ENCODE measurements at regions not wholly inside any gene's neighbourhood (a gene's known extent, or its start where the extent isn't known, plus 50 kb on each side); places are given as distances from the start of the nearest gene placed in this dataset.

DNA sequence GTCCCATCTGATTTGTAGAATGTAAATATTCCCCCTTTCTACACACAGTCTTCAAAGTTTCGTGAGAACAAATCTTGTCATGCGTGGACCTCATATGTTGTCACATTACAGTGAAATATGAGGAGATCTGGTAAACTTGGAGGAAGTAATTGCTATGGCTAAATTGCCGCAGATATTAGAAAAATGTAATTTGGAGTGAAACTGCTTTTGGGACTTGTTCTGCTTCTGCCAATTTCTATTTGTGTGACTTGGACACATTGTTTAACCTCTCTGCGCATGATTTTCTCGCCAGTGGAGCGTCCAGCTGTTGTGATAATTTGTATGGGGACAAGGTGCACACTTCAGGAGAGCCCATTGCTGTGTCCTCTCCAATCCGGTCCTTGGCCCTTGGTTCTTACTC is 693.1 kb upstream of the SLC10A2 start:
- H3K9me3 Mint-ChIP-seq: peaks cover 0 to 12% (median 7%) of the 10 kb centered on the region in 6 donors
- no peaks in the 10 kb centered on the region for H3K27me3 Mint-ChIP-seq (ENCODE audit: low read depth in 3 of 3)
- H3K27ac Mint-ChIP-seq: no peak overlapping the region
- DNase-seq: no peak
- no peaks in the 10 kb centered on the region for H3K36me3 Mint-ChIP-seq
- H3K4me3 Mint-ChIP-seq: no peak overlapping the region
- no peaks in the 10 kb centered on the region for H3K4me1 Mint-ChIP-seq

DNA sequence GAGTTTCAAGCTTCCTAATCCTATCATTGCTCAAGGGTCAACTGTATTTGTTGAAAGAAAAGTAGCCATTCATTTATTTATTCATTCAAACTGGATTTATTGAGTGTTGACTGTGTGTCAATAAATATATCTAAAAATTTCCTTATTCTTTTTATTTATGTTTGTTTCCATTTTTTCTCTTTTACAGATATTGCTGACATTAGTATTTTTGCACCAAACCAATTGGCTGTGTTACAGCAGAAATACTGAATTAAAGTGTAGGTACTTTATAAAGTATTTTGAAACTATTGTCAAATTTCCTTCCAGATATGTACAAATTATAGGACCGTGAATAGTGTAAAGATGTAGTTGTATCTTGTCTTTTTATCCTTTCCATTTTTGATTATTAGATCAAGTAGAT is 692.0 kb upstream of the SLC10A2 start:
- no peak overlapping the region for H3K4me3 Mint-ChIP-seq
- no peaks in the 10 kb centered on the region for H3K4me1 Mint-ChIP-seq
- H3K9me3 Mint-ChIP-seq: peaks cover 0 to 12% (median 6%) of the 10 kb centered on the region in 6 donors
- DNase-seq: no peak
- no peaks in the 10 kb centered on the region for H3K27me3 Mint-ChIP-seq (ENCODE audit: low read depth in 3 of 3)
- H3K36me3 Mint-ChIP-seq: no peaks in the 10 kb centered on the region
- H3K27ac Mint-ChIP-seq: no peak overlapping the region

DNA sequence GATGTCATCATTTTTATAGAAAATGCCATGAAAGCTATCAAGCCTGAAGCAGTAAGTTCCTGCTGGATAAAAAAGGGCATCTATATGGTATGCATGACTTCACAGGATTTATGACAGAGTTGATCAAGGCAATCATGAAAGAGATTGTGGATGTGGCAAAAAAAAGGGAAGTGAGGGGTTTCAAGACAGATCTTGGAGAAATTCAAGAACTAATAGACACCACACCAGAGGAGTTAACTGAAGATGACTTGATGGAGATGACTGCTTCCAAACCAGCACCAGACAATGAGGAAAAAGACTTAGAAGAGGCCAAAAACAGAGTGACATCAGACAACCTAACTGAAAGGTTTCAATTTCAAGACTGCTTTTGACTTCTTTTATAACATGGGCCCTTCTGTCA is 691.1 kb upstream of the SLC10A2 start:
- no peaks in the 10 kb centered on the region for H3K36me3 Mint-ChIP-seq
- no peak for DNase-seq
- H3K4me1 Mint-ChIP-seq: no peaks in the 10 kb centered on the region
- H3K4me3 Mint-ChIP-seq: no peak overlapping the region
- no peaks in the 10 kb centered on the region for H3K27me3 Mint-ChIP-seq (ENCODE audit: low read depth in 3 of 3)
- H3K9me3 Mint-ChIP-seq: peaks cover 5 to 12% (median 6%) of the 10 kb centered on the region in 6 donors
- H3K27ac Mint-ChIP-seq: no peak overlapping the region

DNA sequence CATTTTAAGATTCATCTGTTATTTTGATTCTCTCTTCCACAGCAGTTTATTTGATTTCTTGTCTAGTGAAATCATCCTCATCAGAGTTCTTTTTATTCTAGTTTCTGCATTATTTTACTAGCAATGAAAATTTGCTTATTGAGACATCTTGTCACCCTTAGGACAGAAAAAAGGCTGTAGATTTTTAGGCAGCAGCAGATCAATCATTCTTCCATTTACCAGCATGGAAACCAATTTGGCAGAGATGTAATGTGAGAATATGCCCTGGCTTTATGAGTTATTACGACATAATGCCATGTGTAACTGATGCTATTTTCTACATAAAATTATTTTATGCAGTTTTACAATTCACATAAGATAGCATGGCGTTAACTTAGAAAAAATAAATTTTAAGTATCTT is 688.6 kb upstream of the SLC10A2 start:
- DNase-seq: no peak
- H3K4me1 Mint-ChIP-seq: no peaks in the 10 kb centered on the region
- no peak overlapping the region for H3K27ac Mint-ChIP-seq
- no peaks in the 10 kb centered on the region for H3K27me3 Mint-ChIP-seq (ENCODE audit: low read depth in 3 of 3)
- H3K4me3 Mint-ChIP-seq: no peak overlapping the region
- no peaks in the 10 kb centered on the region for H3K36me3 Mint-ChIP-seq
- H3K9me3 Mint-ChIP-seq: peaks cover 0 to 13% (median 7%) of the 10 kb centered on the region in 6 donors

DNA sequence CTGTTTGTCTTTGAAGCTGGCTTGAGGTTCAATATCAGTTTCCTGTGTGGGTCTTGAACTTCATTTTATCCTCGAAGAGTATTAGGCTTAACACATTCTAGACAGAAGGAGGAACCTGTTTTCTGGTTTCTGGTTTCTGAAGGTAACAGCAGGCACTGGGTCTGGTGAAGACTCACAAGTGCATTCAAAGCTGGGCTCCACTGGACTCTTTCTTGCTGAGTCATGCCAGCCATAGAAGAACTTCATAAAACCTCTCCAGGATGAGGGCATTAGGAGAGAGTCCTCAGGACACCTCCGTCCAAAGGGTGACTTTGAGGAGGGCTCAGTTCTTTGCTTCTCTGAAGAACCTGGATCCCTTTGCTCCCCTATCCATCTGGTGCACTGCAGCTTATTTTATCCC is 668.6 kb upstream of the SLC10A2 start:
- H3K9me3 Mint-ChIP-seq: peaks cover 6 to 22% (median 8%) of the 10 kb centered on the region in 6 donors
- H3K36me3 Mint-ChIP-seq: no peaks in the 10 kb centered on the region
- H3K4me1 Mint-ChIP-seq: no peaks in the 10 kb centered on the region
- DNase-seq: no peak
- H3K27ac Mint-ChIP-seq: no peak overlapping the region
- no peak overlapping the region for H3K4me3 Mint-ChIP-seq
- no peaks in the 10 kb centered on the region for H3K27me3 Mint-ChIP-seq (ENCODE audit: low read depth in 3 of 3)

DNA sequence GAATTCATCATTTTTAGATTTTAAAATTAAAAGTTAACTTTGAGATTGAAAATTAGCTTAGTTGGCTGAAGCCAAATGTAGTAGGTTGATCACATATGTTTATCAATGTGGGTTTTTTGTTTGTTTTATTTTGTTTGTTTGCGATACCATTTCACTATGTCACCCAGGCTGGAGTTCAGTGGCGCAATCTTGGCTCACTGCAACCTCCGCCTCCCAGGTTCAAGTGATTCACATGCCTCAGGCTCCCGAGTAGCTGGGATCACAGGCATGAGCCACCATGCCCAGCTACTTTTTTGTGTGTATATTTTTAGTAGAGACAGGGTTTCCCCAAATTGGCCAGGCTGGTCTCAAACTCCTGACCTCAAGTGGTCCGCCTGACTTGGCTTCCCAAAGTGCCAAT is 665.7 kb upstream of the SLC10A2 start:
- peaks cover 4 to 22% (median 8%) of the 10 kb centered on the region in 6 donors for H3K9me3 Mint-ChIP-seq
- DNase-seq: no peak
- H3K27me3 Mint-ChIP-seq (ENCODE audit: low read depth in 3 of 3): no peaks in the 10 kb centered on the region
- H3K4me1 Mint-ChIP-seq: no peaks in the 10 kb centered on the region
- no peak overlapping the region for H3K27ac Mint-ChIP-seq
- no peaks in the 10 kb centered on the region for H3K36me3 Mint-ChIP-seq
- H3K4me3 Mint-ChIP-seq: no peak overlapping the region

DNA sequence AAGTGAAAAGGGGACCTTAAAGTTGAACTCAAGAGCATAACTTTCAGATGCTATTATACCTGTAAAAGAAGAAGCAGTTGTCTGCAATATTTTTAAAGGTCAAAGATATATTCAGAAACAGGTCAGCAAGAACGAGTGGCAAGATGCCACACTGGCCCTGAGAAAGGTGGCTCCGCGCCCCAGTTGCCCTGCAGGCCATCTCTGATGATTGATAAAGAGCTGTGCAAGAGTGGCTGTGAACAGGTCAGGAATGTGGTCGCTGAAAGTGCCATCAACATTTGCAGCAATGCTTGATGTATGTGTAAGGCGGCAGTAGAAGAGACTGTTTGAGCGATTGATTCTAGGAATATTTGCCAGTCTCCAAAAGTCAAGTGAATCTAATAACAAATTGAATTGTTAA is 664.2 kb upstream of the SLC10A2 start:
- no peaks in the 10 kb centered on the region for H3K27me3 Mint-ChIP-seq (ENCODE audit: low read depth in 3 of 3)
- H3K4me3 Mint-ChIP-seq: no peak overlapping the region
- H3K27ac Mint-ChIP-seq: no peak overlapping the region
- no peak for DNase-seq
- peaks cover 3 to 27% (median 9%) of the 10 kb centered on the region in 6 donors for H3K9me3 Mint-ChIP-seq
- no peaks in the 10 kb centered on the region for H3K36me3 Mint-ChIP-seq
- no peaks in the 10 kb centered on the region for H3K4me1 Mint-ChIP-seq

DNA sequence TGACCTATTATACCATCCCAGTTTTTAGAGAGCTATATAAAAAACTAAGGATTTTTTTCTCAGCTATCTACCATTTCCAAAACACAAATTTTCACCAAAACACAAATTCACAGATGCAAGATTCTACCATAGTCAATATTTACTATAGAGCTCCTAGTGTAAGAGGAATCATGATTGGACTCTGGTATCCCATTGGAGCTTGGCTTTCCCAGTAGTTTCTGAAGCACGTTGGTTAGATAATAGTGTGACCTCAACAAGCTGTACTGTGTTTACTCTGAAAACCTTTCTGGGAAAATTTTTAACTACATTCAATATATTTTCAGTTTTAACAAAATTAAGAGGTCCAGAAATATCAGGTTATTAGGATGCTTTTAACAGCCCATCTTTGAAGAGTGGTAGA is 660.6 kb upstream of the SLC10A2 start:
- peaks cover 0 to 31% (median 9%) of the 10 kb centered on the region in 6 donors for H3K9me3 Mint-ChIP-seq
- no peak overlapping the region for H3K4me3 Mint-ChIP-seq
- H3K27me3 Mint-ChIP-seq (ENCODE audit: low read depth in 3 of 3): no peaks in the 10 kb centered on the region
- no peak for DNase-seq
- H3K27ac Mint-ChIP-seq: no peak overlapping the region
- H3K4me1 Mint-ChIP-seq: no peaks in the 10 kb centered on the region
- H3K36me3 Mint-ChIP-seq: no peaks in the 10 kb centered on the region

DNA sequence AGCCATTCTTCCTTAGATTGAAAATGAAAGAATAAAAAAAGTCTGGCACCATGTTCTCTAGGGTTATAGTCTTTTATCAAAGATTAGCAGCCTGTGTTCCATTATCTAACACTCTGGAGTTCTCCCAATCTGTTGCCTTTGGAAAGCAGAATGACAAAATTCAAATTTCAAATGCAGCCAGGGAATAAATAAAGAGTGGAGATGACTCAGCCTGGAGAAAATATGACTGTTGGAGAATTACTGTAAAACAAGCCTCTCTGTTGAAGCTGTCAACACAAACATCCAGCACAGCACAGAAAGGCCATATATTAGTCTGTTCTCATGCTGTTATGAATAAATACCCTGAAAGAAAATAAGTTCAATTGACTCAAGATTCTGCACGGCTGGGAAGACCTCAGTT is 650.5 kb upstream of the SLC10A2 start:
- Mint-ChIP-seq H3K27me3 (ENCODE audit: low read depth in 3 of 3) (no peaks in the 10 kb centered on the region), H3K36me3 (no peaks in the 10 kb centered on the region), H3K4me3 (no peak overlapping the region), H3K4me1 (no peaks in the 10 kb centered on the region), H3K9me3 (peaks cover 2 to 44% (median 15%) of the 10 kb centered on the region in 6 donors), H3K27ac (no peak overlapping the region)
- DNase-seq: no peak

DNA sequence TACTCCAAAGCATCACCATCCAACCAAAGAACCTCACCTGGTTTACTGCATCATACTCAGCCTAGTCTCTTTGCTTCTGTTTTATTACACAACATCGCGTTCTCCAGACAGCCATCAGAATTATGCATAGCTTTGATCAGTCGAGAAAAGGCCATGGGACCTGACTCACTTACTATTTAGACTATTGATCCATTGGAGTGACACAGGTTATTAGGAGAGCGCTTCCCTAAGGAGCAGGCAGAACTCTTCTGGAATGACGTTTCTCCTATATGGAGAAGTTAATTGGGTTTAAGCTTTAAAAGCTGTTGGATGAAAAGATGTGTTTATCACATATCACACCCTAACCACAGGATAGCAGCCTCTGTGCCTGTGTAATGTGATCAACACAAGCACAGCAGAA is 649.1 kb upstream of the SLC10A2 start:
- no peak overlapping the region for H3K4me3 Mint-ChIP-seq
- DNase-seq: no peak
- no peak overlapping the region for H3K27ac Mint-ChIP-seq
- no peaks in the 10 kb centered on the region for H3K4me1 Mint-ChIP-seq
- H3K27me3 Mint-ChIP-seq (ENCODE audit: low read depth in 3 of 3): no peaks in the 10 kb centered on the region
- no peaks in the 10 kb centered on the region for H3K36me3 Mint-ChIP-seq
- H3K9me3 Mint-ChIP-seq: peaks cover 5 to 44% (median 14%) of the 10 kb centered on the region in 6 donors

DNA sequence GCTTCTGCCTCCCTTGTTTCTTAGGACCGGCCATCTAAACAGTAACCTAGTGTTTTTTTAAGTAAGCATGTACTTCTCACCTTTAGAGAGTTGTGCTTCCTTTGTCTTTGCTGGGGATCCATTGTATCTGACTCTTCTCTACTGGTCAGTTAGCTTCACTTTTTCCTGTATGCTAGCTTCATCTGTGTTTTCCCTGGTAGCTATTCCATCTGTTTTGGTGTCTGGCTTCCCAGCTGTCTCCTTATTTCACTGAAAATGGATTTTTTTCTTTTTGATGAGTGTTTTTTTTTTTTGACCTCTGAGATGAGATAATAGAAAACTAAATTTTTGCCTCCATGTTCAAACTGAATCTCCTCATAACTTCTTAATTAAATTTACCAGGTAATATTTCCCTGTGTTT is 637.0 kb upstream of the SLC10A2 start:
- no peak for DNase-seq
- Mint-ChIP-seq H3K27ac (no peak overlapping the region), H3K27me3 (ENCODE audit: low read depth in 3 of 3) (peaks cover 0 to 2% (median 0%) of the 10 kb centered on the region in 3 donors), H3K36me3 (no peaks in the 10 kb centered on the region), H3K9me3 (peaks cover 5 to 34% (median 19%) of the 10 kb centered on the region in 6 donors), H3K4me1 (no peaks in the 10 kb centered on the region), H3K4me3 (no peak overlapping the region)

DNA sequence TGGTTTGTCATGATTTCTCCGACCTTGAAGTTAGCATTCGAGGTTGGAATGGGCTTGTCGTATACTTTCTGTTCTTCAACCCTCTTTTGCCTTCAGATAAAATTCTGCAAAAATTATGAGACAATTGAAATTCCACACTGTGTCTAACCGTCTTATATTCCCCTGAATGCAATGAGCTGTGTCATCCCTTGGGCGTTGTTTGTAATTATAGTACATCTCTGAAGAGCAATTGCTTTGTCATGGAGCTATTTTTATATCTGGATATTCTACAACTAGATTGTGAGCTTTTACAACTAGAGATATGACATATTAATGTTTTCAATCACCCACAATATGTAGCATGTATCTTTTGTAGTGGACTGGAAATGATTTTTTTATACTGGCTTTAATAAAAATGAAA is 631.8 kb upstream of the SLC10A2 start:
- no peak overlapping the region for H3K27ac Mint-ChIP-seq
- H3K36me3 Mint-ChIP-seq: no peaks in the 10 kb centered on the region
- peaks cover 0 to 4% (median 0%) of the 10 kb centered on the region in 3 donors for H3K27me3 Mint-ChIP-seq (ENCODE audit: low read depth in 3 of 3)
- no peaks in the 10 kb centered on the region for H3K4me1 Mint-ChIP-seq
- peaks cover 5 to 41% (median 17%) of the 10 kb centered on the region in 6 donors for H3K9me3 Mint-ChIP-seq
- no peak overlapping the region for H3K4me3 Mint-ChIP-seq
- no peak for DNase-seq

DNA sequence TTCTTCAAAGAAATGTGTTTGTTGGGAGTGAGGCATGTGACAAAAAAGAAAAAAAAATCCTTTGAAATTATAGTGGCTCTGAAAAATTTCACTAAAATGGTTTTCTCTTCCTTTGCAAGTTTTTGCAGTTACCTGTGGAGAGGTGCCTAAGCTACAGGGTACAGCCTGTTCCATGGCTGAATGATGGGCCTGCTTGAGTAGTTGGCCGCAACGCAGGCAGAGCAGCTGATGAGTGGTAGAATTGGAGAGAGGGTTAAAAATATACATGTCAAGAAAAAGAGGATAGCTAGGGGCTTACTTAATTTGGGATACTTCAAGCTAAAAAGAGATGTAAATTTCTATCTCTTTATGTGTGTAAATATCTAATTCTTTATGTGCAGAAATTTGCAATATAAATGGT is 629.1 kb upstream of the SLC10A2 start:
- H3K27me3 Mint-ChIP-seq (ENCODE audit: low read depth in 3 of 3): peaks cover 0 to 4% (median 2%) of the 10 kb centered on the region in 3 donors
- no peak overlapping the region for H3K27ac Mint-ChIP-seq
- no peak for DNase-seq
- H3K4me1 Mint-ChIP-seq: no peaks in the 10 kb centered on the region
- H3K9me3 Mint-ChIP-seq: peaks cover 3 to 52% (median 13%) of the 10 kb centered on the region in 6 donors
- no peaks in the 10 kb centered on the region for H3K36me3 Mint-ChIP-seq
- no peak overlapping the region for H3K4me3 Mint-ChIP-seq

DNA sequence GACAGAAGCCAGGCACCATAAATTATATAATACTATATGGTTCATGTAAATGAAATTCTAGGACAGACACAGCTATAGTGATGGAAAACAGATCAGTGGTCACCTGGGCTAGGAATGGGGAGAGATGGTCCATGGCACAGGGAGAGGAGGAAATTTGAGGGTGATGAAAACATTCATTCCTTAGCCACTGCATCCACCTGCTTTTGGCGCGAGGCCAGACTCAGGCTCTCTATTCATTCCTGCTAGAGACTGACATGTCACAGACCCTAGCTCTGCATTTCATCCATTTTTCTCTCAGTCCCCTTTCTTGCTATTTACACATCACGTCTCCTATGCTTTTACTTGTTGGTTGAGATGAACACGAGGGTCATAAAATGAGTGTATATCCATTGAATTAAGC is 628.3 kb upstream of the SLC10A2 start:
- DNase-seq: no peak
- H3K27ac Mint-ChIP-seq: no peak overlapping the region
- no peak overlapping the region for H3K4me3 Mint-ChIP-seq
- H3K4me1 Mint-ChIP-seq: no peaks in the 10 kb centered on the region
- H3K9me3 Mint-ChIP-seq: peaks cover 1 to 57% (median 13%) of the 10 kb centered on the region in 6 donors
- H3K36me3 Mint-ChIP-seq: no peaks in the 10 kb centered on the region
- H3K27me3 Mint-ChIP-seq (ENCODE audit: low read depth in 3 of 3): peaks cover 0 to 4% (median 2%) of the 10 kb centered on the region in 3 donors

DNA sequence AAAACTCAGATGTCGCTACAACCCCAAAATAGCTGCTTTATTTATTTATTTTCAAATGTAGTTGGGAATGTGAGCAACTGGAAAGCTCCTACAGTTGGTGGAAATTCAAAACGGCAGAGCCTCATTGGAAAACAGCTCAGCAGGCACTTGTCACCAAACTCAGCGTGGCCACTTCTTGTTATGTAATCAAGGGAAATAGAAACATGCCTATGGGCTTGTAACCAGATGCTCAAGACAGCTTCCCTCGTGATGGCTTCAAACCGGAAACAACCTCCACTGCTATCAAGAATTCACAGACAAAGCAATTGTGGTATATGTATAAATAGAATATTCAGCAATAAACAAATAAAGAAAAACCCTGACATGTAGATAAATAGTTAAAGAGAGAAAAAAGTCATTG is 627.8 kb upstream of the SLC10A2 start:
- peaks cover 0 to 4% (median 2%) of the 10 kb centered on the region in 3 donors for H3K27me3 Mint-ChIP-seq (ENCODE audit: low read depth in 3 of 3)
- no peak overlapping the region for H3K27ac Mint-ChIP-seq
- H3K9me3 Mint-ChIP-seq: peaks cover 1 to 57% (median 11%) of the 10 kb centered on the region in 6 donors
- DNase-seq: no peak
- H3K4me1 Mint-ChIP-seq: no peaks in the 10 kb centered on the region
- no peaks in the 10 kb centered on the region for H3K36me3 Mint-ChIP-seq
- no peak overlapping the region for H3K4me3 Mint-ChIP-seq
